ENCODE measurements at regions not wholly inside any gene's neighbourhood (a gene's known extent, or its start where the extent isn't known, plus 50 kb on each side); places are given as distances from the start of the nearest gene placed in this dataset.

- no peak for DNase-seq (ENCODE audit: low spot score)
- peaks cover 7% of the 10 kb centered on the region for H3K9me3 ChIP-seq (ENCODE audit: low read depth, low read length, poor library complexity, severe bottlenecking)
- no peaks in the 10 kb centered on the region for H3K27me3 ChIP-seq (replicated peaks; ENCODE audit: insufficient read depth, low read depth, low read length, poor library complexity)
- H3K27ac ChIP-seq (ENCODE audit: low read depth, low read length, poor library complexity, severe bottlenecking): no peak overlapping the region
- ChIA-PET POLR2A (ENCODE audit: low non-redundant PET) (no interaction called here), CTCF (no interaction called here)
- TF ChIP-seq CTCF (conservative IDR thresholded peaks at IDR 0.05; ENCODE audit: low read depth, low read length) (no peak), EZH2 (IDR thresholded peaks at IDR 0.05; ENCODE audit: borderline replicate concordance, low read depth, low read length, poor library complexity, severe bottlenecking) (no peak)
- BruUV-seq (replicated peaks): no TSS peak
- H3K36me3 ChIP-seq (ENCODE audit: insufficient read depth, low read length, poor library complexity, severe bottlenecking): no peaks in the 10 kb centered on the region
- no peak overlapping the region for H3K4me3 ChIP-seq (ENCODE audit: low read depth, low read length, poor library complexity, severe bottlenecking)
- intact Hi-C loops (cut with micrococcal nuclease; ENCODE audit: unreplicated experiment): no loop called here
- no peaks in the 10 kb centered on the region for H3K4me1 ChIP-seq (ENCODE audit: insufficient read depth, low read length, poor library complexity, severe bottlenecking)
These were observed 634.3 kb downstream of the TMEM182 start for GRCh38 chr2:103396152-103396551.

- Histone ChIP-seq H3K4me3 (ENCODE audit: low read depth, low read length, poor library complexity, severe bottlenecking) (no peak overlapping the region), H3K27me3 (replicated peaks; ENCODE audit: insufficient read depth, low read depth, low read length, poor library complexity) (no peaks in the 10 kb centered on the region), H3K9me3 (ENCODE audit: low read depth, low read length, poor library complexity, severe bottlenecking) (peaks cover 7% of the 10 kb centered on the region), H3K27ac (ENCODE audit: low read depth, low read length, poor library complexity, severe bottlenecking) (no peak overlapping the region), H3K36me3 (ENCODE audit: insufficient read depth, low read length, poor library complexity, severe bottlenecking) (no peaks in the 10 kb centered on the region), H3K4me1 (ENCODE audit: insufficient read depth, low read length, poor library complexity, severe bottlenecking) (no peaks in the 10 kb centered on the region)
- DNase-seq (ENCODE audit: low spot score): peak; percentile 60
- ChIA-PET POLR2A (ENCODE audit: low non-redundant PET) (no interaction called here), CTCF (no interaction called here)
- TF ChIP-seq CTCF (conservative IDR thresholded peaks at IDR 0.05; ENCODE audit: low read depth, low read length) (no peak), EZH2 (IDR thresholded peaks at IDR 0.05; ENCODE audit: borderline replicate concordance, low read depth, low read length, poor library complexity, severe bottlenecking) (no peak)
- BruUV-seq (replicated peaks): no TSS peak
- intact Hi-C loops (cut with micrococcal nuclease; ENCODE audit: unreplicated experiment): no loop called here
These were observed 639.8 kb downstream of the TMEM182 start for GRCh38 chr2:103401621-103402020.

GRCh38 chr2:103402336-103402735 is 640.5 kb downstream of the TMEM182 start:
- no peaks in the 10 kb centered on the region for H3K36me3 ChIP-seq (ENCODE audit: insufficient read depth, low read length, poor library complexity, severe bottlenecking)
- BruUV-seq (replicated peaks): no TSS peak
- TF ChIP-seq EZH2 (IDR thresholded peaks at IDR 0.05; ENCODE audit: borderline replicate concordance, low read depth, low read length, poor library complexity, severe bottlenecking) (no peak), CTCF (conservative IDR thresholded peaks at IDR 0.05; ENCODE audit: low read depth, low read length) (no peak)
- no peak overlapping the region for H3K4me3 ChIP-seq (ENCODE audit: low read depth, low read length, poor library complexity, severe bottlenecking)
- no peaks in the 10 kb centered on the region for H3K27me3 ChIP-seq (replicated peaks; ENCODE audit: insufficient read depth, low read depth, low read length, poor library complexity)
- CTCF ChIA-PET: no interaction called here
- POLR2A ChIA-PET (ENCODE audit: low non-redundant PET): no interaction called here
- no peaks in the 10 kb centered on the region for H3K4me1 ChIP-seq (ENCODE audit: insufficient read depth, low read length, poor library complexity, severe bottlenecking)
- peaks cover 7% of the 10 kb centered on the region for H3K9me3 ChIP-seq (ENCODE audit: low read depth, low read length, poor library complexity, severe bottlenecking)
- DNase-seq (ENCODE audit: low spot score): no peak
- intact Hi-C loops (cut with micrococcal nuclease; ENCODE audit: unreplicated experiment): no loop called here
- no peak overlapping the region for H3K27ac ChIP-seq (ENCODE audit: low read depth, low read length, poor library complexity, severe bottlenecking)
